Gastroesophageal sphincter (tissue), 3 donors: ENCODE measurements at regions not wholly inside any gene's neighbourhood (a gene's known extent, or its start where the extent isn't known, plus 50 kb on each side); places are given as distances from the start of the nearest gene placed in this dataset.

Experiments
- POLR2A ChIP-seq, 2 donors: fragments of 450-650 bp; IDR thresholded peaks; one replicate each; pipeline ENCODE4 v1.6.1; 2017; ENCODE audit warnings: antibody characterized with exemption in 2 of 2, mild to moderate bottlenecking in 2 of 2, moderate library complexity in 1 of 2
- TF ChIP-seq, protein P1 (sequence below), 4 experiments: fragments of 200-600 bp in 2 of 4; fragments of 450-650 bp in 2 of 4; sonication (generic) in 1 of 4; IDR thresholded peaks; one replicate each; pipeline ENCODE4 v1.5.1; 2017 to 2019; ENCODE audit warnings: antibody characterized with exemption in 4 of 4, mild to moderate bottlenecking in 2 of 4, moderate library complexity in 2 of 4

GRCh38 chr14:104477666-104478380, 101.7 kb upstream of the C14orf180 start:
- TF ChIP-seq, protein P1, sequence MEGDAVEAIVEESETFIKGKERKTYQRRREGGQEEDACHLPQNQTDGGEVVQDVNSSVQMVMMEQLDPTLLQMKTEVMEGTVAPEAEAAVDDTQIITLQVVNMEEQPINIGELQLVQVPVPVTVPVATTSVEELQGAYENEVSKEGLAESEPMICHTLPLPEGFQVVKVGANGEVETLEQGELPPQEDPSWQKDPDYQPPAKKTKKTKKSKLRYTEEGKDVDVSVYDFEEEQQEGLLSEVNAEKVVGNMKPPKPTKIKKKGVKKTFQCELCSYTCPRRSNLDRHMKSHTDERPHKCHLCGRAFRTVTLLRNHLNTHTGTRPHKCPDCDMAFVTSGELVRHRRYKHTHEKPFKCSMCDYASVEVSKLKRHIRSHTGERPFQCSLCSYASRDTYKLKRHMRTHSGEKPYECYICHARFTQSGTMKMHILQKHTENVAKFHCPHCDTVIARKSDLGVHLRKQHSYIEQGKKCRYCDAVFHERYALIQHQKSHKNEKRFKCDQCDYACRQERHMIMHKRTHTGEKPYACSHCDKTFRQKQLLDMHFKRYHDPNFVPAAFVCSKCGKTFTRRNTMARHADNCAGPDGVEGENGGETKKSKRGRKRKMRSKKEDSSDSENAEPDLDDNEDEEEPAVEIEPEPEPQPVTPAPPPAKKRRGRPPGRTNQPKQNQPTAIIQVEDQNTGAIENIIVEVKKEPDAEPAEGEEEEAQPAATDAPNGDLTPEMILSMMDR (IDR thresholded peaks at IDR 0.05): no peak
- TF ChIP-seq POLR2A (IDR thresholded peaks at IDR 0.05): no peak
